HG03378 (cell line): ENCODE measurements at regions not wholly inside any gene's neighbourhood (a gene's known extent, or its start where the extent isn't known, plus 50 kb on each side); places are given as distances from the start of the nearest gene placed in this dataset.

Experiments
- ATAC-seq: cut with Tn5 transposase; IDR thresholded peaks from one replicate; pipeline ENCODE4 v1.9.1; 2021; ENCODE audit warnings: mild to moderate bottlenecking, moderate library complexity; ENCODE audit not compliant: unreplicated experiment

DNA sequence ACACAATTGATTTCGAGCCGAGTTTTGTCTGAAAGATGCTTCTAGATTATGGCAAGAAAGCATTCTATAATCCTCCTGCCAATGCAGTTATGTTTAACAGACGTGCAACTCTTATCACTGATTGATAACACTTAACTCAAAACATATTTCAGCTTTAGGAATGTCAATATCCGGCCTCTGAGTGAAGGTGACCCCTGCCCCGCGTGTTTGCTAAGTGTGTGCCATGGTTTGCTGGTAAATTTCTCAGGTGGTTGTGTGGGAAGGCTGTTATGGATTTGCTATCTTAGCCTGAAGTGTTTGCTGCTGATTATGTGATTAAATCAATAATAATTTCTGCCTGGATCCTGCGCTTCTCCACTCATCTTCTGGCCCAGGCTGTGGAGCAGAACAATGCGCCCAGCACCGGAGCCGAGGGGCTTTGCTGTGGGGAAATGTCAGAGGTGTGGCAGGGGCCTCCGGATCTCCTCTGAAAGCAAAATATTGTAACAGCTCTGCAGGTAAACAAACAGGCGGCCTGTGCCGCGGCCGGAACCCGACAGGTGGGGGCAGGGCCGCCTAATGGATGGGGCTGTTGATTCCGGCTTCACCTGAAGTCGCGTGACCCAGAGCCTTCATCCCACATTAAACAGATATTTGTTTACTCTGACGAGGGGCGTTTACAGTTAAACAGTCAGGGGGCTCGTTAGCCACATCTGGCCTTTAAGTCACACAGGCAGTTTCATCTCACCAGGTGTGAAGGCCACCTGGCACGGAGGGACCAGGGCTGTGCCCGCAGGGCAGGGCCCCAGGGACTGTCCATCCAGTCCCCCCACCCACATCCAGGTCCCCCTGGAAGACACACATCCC lies 210.7 kb upstream of the SALL3 start:
- ATAC-seq: no peak

DNA sequence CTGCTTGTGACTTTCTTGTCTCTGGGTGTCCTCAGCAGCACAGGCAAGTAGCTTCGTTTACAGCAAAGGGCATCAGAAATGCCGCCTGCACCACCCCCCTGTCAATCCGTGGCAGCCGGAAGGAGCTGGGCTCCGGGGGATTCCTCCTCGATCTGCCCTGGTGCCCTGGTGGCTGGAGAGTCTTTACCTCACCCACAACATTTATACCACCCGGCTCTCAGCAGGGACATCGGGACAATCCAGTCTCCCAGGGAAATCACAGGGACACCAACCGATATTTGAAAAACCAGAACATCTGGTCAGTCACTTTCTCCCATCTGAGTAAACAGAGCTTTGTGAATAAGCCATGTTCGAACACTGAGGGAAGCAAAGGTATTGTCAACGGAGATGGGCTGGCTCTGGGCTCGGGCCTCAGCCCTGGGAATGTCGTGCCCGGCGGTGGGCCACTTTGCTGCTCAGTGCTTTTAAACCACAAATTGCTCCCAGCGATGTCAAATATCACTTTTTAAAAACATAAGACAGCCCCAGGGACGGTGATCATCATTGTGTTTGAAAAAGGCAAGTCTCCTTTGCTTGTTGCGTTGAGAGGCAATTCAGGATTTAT lies 210.0 kb upstream of the SALL3 start:
- no peak for ATAC-seq

DNA sequence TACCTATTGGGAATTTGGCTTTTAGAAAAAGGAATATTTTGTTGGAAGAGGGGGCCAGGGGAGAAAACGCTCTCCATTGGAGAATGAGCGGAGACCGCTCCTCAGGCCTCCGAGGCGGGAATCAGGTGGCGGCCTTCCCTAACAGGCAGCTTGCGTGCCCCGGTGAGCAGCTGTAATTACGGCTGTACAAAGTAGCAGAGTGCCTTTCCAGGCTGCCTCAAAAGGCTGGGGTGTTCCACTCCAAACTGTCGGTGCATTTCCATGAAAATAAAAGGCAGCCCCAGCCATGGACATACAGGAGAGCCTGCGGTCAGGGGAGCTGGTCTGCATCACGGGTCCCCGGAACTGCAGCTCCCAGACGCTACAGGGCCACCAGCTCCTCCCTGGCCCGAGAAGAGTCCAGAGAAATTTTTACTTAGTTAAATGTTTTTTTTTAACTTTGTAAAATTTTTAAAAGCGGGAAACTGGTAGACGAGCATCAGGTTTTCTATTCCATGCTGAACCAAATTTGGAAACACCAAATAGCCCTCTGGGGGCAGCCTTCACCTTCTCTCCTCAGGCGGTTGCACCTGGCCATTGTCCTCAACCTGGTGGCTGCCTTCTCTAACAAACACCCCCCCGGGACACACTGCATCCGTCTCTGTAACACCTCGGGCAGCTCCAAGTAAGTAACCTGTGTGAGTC lies 209.3 kb upstream of the SALL3 start:
- ATAC-seq: no peak

DNA sequence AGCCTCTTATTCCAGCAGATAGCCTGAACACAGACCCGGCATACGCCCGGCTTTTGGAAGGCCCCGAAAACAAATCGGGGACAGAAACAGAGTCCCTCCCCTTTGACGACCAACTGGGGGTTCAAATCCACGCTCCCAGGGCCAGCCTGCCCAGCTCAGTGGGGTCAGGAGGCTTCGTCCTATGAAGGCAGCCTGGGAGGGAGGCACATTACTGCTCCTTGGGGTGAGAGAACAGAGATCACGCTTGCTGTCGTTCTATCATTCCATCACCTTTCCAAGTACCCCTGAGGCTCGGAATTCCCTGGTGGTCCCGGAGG lies 208.8 kb upstream of the SALL3 start:
- no peak for ATAC-seq

DNA sequence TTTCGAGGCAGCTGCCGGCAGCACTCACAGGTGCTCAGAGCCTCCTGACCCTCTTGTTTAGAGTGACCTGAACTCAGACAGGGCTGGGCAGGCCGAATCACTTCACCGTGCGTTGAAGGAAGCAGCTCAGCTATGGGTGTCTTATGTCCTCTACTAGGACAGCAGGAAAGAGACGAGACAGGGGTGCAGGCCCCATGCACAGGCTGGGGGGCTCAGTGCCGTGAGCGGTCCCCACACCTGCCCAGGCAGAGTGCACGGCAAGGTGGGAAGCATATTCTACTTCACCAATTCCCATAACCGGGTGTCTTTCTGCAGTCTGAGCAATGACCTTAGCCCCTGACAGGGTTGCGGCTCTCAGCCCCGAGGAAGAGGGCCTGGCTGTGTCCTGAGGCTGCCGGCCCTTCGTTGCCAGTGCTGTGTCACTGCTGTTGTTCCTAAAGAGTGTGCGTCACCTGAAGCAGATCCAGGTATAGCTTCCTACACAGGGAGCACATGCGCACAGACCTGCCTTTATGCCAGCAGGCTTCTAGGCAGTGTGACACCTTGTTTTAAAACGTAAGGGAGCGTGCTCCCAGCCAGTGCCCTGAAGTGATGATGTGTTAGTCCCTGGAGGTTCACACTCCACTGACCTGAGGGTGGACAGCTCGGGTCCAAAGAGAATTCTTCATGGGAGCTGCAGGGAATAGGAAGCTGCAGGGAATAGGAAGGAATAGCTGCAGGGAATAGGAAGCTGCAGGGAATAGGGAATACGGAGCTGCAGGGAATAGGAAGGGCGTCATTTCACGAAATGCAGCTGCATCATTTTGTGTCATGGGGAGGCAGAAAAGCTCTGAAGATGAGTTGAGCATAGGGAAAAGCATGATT lies 207.9 kb upstream of the SALL3 start:
- ATAC-seq: no peak

DNA sequence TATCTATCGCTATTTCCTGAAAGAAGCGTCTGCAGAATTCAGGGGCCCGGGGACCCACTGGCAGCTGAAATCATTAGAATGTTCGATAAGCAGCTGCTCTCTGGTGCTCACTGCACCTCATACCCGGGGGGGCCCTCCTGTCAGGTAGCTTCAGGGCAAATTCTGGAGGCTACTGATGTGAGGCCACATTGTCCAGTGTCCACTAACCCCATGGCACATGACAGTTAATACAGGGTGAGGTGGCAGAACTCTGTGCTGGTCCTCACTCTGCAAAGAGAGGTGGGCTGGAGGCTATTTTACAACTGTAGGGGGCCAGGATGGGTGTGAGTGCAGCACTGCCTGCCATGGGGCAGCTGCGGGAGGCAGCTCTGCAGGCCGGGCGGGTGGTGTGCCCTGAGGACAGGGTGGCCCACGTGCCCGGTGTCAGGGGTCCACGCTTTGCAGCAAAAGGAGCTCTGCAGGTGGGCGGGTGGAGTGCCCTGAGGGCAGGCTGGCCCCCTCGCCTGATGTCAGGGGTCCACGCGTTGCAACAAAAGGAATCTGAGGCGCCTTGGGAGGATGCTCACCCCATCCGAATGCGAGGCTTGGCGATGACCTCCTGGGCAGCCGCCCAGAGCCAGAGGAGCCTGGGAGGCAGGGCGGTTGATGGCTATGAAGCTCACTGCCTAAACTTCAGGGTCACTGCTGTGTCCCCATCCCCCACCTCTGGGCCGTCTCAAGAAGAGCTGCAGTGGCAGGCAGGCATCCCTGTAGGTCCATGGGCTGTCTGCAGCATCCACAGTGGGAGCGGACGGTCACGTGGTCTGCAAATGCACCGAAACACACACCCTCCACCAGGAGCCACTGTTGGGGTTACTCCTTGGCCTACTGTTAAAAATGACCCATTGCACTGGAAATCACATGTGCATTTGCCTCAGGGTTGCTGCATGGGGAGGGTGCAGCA lies 207.0 kb upstream of the SALL3 start:
- no peak for ATAC-seq

DNA sequence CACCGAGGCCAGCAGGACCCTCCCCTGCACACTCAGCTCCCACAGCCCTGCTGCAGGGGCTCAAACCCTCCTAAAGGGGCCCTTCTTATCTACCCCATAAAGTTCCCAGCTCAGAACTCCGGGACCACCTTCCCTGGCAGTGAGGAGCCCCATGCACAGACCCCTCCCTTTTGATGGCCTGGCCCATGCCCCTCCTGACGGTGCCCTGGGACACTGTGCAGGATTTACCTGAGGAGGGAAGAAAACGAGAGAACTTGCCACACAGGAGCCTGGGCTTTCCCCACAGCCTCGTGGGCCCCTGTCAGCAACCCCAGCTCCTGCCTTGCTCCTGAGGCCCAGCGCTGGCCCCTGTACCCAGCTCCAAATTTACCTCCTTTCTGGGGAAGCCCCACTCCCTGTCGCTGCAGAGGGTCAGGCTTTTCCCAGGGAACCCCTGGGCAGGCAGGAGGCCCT lies 206.3 kb upstream of the SALL3 start:
- no peak for ATAC-seq

DNA sequence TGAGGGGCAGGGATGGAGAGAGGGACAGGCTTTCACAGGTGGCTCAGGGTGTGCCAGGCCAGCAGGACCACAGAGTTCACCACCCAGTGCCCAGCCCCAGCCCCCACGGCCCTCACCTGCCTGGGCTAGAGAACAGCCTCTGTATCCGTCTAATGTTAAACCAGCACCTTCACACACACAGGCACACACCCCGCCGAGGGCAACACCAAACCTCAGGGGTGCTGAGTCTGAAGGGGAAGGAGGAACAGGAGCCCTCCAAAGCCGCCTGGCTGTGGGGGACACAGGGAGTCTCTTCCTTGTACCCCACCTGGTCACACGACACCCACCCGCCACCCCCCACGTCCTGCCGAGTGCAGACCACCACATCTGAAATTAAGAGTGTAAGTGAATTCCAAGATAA lies 205.8 kb upstream of the SALL3 start:
- no peak for ATAC-seq

DNA sequence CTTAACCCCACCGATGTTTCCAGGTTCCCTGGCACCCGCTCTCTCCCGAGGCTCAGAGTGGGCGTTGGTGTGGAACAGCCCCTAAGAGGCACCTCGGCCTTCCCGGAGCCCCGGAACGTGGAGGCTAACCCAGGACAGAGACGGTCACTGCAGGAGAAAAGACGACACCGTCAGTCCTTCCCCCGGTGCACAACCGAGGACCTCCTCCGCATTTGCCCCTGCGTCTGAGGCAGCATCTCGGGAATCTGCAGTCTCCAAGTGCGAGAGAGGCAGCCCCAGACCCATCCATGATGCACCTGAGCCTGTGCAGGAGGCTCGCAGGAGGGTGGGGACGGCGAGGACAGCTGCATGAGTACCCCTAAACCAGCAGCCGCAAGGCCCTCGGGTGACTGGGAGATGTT lies 204.9 kb upstream of the SALL3 start:
- ATAC-seq: no peak

DNA sequence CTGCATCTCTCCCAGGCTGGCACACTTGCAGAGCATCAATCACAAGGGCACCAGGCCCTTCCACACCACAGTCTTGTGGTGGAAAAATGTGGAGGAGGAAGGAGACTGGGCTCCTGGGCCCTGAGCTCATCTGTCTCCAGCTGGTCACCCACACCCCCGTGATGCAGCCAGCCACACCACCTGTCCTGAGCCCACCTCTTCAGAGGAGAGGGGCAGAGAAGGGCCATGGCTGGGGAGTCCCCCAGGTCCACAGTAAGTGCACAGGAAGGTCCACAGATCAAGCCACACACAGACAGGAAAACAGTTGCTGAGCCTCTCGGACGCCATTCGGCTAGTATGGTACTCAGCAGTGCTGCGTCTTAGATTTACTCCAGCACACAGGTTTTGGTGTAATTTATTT lies 203.5 kb upstream of the SALL3 start:
- ATAC-seq: no peak

DNA sequence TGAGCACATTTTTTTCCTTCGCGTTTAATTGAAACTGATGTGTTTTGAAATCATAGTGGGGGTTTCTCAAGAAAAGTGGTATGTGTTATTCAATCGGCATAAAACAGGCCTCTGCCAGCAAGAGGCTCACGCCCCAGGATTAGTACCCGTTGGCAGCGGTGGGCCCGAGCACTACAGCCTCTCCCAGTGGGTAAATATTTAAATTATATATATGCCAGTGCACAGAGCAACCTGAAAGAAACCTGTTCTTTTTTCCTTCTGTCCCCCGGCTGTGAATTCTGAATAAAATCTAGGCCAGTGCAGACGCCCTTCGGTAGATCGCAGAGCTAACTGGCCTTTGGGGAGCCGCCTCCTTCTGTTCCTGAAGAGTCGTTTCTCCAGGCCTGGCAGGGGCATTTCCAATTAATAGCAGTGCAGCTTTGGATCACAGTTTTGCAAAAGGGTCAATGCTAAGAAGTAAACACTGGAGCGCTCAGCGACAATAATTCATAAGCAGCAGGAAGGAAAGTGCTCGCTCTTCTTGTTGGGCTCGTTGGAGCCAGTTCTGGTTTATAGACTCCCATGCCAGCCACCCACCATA lies 202.8 kb upstream of the SALL3 start:
- no peak for ATAC-seq

DNA sequence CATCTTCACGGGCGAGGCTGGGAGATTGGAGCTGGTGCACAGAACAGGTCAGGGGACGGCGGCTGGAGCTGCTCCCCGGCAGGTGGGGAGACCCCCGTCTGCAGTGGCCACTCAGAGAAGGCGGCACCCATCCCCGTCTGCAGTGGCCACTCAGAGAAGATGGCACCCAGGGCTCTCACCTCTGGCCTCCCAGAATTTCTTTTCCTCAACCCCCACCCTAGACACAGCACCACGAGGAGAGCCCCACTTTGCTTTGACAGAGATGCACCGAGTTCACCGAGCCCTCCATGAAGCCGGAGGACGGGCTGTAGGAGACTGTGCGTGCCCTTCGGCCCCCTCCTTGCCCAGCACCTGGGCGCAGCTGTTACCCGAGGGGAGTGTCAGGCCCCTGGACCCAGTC lies 201.6 kb upstream of the SALL3 start:
- ATAC-seq: no peak

DNA sequence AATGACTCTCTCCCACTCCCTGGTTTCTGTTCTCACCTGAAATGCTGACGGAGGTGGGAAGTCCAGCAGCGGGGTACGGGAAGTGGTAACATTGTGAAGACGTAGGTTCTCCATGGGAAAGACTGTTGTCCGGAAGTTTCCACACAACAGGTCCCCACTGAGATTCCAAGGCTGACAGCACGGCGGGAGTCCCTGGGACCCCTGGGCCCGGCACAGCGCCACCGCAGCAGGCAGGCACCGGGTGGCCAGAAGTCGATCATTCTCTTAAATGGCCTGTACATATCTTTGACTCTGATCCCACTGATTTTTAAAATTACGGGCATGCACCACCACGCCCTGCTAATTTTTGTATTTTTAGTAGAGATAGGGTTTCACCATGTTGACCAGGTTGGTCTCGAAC lies 201.0 kb upstream of the SALL3 start:
- ATAC-seq: no peak

DNA sequence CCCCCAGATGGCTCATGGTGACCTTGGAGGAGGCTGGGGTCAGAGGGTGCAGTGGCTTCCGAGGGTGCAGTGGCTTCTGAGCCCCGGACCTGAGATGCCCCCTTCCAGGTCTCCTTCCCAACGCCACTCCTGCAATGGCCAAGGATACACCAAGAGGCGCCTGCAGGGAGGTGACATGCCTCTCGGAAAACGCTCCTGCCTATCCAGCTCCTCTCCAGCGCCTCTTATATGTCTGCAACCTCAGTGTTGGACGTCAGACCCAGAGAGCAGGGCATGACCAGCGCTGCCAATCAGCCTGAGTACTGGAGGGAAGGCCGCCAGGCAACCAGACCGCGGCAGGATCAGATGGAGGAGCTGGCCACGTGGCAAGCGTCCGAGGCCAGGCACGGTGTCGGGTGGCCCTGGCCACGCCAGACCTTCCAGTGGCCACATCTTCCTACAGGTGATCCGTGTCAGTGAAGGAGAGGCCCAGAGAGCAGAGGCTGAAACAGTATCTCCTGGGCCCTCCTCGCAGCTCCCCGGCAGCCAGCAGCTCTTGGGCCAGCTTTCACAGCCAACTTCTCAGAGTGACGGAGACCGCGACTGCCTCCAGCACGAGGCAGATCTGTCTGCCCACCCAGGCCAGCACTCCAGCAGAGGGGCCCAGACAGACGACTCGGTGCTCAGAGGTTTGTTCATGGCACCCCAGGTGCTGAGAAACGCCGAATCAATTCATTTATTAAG lies 199.5 kb upstream of the SALL3 start:
- ATAC-seq: no peak

DNA sequence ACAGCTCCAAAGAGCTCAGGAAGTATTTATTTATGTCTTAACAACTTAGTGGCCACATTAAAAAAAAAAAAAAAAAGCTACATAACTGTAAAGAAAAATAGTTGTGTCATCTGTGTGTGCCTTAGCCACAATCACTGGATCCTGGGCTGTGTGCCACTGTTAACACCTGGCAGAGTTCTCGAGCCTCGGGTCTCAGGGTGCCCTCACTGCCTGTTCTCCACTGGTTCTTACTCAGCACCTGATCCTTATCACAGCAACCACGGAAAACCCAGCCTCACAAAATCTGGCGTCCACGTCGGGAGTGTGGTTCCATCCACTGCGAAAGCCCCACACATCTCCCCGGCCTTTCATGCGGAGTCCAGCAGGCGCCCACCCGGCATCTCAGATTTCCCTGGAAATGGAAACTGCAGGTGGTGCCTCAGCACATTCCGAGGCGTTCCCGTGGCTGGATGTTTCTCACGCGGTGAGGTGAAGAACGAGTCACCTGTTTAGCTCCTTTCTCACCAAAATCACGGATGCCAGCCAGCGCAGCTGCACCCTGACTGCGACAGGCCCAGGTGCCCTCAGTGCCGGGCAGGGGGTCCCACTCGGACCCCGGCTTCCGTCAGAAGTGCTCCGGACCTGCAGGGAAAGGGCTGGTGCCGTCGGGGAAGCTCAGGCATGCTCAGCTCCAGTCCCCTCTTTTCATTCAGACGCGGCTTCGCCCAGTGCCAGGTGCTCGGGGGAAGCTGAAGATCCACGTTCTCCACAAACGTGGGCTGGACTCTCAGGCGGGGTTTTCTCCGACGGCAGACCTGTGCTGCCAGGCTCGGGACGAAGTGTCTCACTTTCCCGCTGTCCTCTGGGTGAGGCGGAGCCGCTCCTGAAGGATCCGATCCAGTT lies 198.7 kb upstream of the SALL3 start:
- ATAC-seq: no peak

DNA sequence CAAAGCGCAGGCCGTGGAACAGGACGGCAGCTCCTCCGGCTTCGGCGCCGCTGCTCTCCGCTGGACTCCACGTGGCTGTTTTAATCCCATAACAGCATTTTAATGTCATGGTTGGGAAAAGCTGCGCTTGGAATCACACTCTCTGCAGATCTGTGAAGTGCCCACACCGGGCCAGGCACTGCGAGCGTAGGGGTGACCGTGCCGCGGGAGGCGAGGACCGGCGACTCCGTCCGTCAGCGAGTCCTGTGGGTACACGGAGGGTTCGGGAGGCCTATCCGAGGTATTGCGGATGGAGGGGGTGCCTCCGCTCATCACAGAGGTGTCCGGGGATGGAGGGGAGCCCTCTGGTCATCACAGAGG lies 198.0 kb upstream of the SALL3 start:
- ATAC-seq: no peak

DNA sequence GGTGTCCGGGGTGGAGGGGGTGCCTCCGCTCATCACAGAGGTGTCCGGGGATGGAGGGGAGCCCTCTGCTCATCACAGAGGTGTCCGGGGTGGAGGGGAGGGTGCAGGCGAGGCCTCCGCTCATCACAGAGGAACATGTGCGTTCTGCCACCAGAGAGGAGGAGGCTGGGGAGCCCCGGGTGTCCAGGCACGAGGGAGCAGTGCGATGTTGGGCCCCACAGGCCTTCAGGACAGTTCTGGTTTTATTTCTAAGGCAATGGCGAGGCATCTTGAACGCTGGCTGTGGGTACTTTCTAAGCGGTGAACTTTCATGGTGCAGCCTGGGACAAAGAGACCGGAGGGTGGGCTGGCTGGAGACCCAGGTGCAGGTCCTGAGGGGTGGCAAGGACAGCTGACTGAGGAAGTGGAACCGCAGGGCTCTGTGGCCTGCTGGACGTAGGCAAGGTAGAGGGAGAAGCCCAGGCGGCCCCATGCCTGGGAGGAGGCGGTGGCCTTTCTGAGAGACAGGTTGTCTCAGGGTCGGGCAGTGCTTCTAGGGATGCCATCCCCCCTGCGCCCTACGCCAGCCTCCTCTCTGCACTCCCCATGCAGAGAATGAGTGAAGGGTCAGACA lies 196.6 kb upstream of the SALL3 start:
- no peak for ATAC-seq

DNA sequence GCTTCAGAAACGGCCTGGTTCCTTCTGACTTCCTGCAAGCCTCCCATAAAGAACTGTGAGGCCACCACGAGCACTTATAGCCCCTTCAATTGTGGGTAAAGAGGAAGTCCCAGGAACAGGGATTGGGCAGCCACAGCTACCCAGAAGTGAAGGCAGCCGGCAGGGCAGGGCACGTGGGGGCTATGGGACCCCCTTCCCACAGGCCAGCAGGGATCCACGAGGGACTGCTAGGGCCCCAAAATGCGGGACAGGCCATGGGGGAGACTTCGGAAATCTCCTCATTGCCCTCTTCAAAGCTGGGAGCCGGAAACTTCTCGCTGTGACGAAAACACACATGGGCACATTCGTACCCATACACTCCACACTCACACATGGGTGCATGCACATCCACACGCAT lies 196.1 kb upstream of the SALL3 start:
- ATAC-seq: no peak
